IMR-90 (cell line): ENCODE measurements at regions not wholly inside any gene's neighbourhood (a gene's known extent, or its start where the extent isn't known, plus 50 kb on each side); places are given as distances from the start of the nearest gene placed in this dataset.

ENCODE experiments used
- ATAC-seq: fragments of 200-7000 bp; cut with Tn5 transposase; 2 replicates; pipeline ENCODE4 v1.9.1; 2020; ENCODE audit warnings: low read depth, mild to moderate bottlenecking, moderate library complexity
- BruUV-seq: library from RNA; stranded (reverse); fragments of 400-500 nt; replicated peaks from 2 replicates; lab custom pipeline; 2021; lab: Mats Ljungman, UMichigan
- CTCF ChIA-PET: fragments of 300-600 bp; formaldehyde crosslinking; extraction: SDS; loops from one replicate; lab custom pipeline; 2021; ENCODE audit warnings: antibody characterized with exemption; lab: Yijun Ruan, JAX
- POLR2A ChIA-PET: fragments of 300-600 bp; sonication (Branson Sonifier 250); formaldehyde crosslinking; loops from one replicate; lab custom pipeline; 2022; ENCODE audit warnings: antibody characterized with exemption; ENCODE audit not compliant: unreplicated experiment; lab: Charles Lee
- DNase-seq: peaks from one replicate; pipeline ENCODE4 v3.0.0; 2013
- H2AFZ ChIP-seq: replicated peaks from 2 replicates; pipeline ENCODE3; 2013; ENCODE audit warnings: low read length, mild to moderate bottlenecking; ENCODE audit not compliant: poor library complexity
- H2AK5ac ChIP-seq: 2 replicates; pipeline ENCODE4 v1.6.1; 2013; ENCODE audit warnings: low read depth, low read length, inconsistent platforms
- H2AK9ac ChIP-seq: replicated peaks from 2 replicates; pipeline ENCODE3; 2013; ENCODE audit warnings: mild to moderate bottlenecking, low read depth, low read length, moderate library complexity; ENCODE audit not compliant: poor library complexity
- H2BK120ac ChIP-seq: 2 replicates; pipeline ENCODE4 v1.6.1; 2013; ENCODE audit warnings: low read depth, low read length, inconsistent platforms
- H2BK15ac ChIP-seq: 3 replicates; pipeline ENCODE4 v1.6.1; 2013; ENCODE audit warnings: low read depth, low read length, inconsistent platforms
- H2BK20ac ChIP-seq: 2 replicates; pipeline ENCODE4 v1.6.1; 2013; ENCODE audit warnings: low read depth, mild to moderate bottlenecking, inconsistent platforms, low read length, moderate library complexity
- H2BK5ac ChIP-seq: 2 replicates; pipeline ENCODE4 v1.6.1; 2013; ENCODE audit warnings: mild to moderate bottlenecking, low read depth, low read length, inconsistent platforms; ENCODE audit not compliant: poor library complexity, severe bottlenecking
- H3K14ac ChIP-seq: replicated peaks from 2 replicates; pipeline ENCODE4 v1.6.1; 2013; ENCODE audit warnings: low read depth, low read length, inconsistent platforms
- H3K18ac ChIP-seq: 2 replicates; pipeline ENCODE4 v1.6.1; 2013; ENCODE audit warnings: low read depth, low read length, control low read depth
- H3K23ac ChIP-seq: 2 replicates; pipeline ENCODE4 v1.6.1; 2013; ENCODE audit warnings: low read depth, low read length, inconsistent platforms
- H3K27ac ChIP-seq: 2 replicates; pipeline ENCODE4 v1.5.1; 2013; ENCODE audit warnings: mild to moderate bottlenecking, control low read depth, low read length; ENCODE audit not compliant: insufficient read depth
- H3K27me3 ChIP-seq: 2 replicates; pipeline ENCODE4 v1.6.1; 2013; ENCODE audit warnings: low read length; ENCODE audit not compliant: control insufficient read depth, insufficient read depth
- H3K36me3 ChIP-seq: 2 replicates; pipeline ENCODE4 v1.6.1; 2013; ENCODE audit warnings: low read length, mixed read lengths; ENCODE audit not compliant: control insufficient read depth, insufficient read depth
- H3K4ac ChIP-seq: 2 replicates; pipeline ENCODE4 v1.6.1; 2013; ENCODE audit warnings: low read depth, low read length, inconsistent platforms
- H3K4me1 ChIP-seq: 2 replicates; pipeline ENCODE4 v1.6.1; 2013; ENCODE audit warnings: low read length, mixed read lengths; ENCODE audit not compliant: control insufficient read depth, insufficient read depth
- H3K4me2 ChIP-seq: 2 replicates; pipeline ENCODE4 v1.6.1; 2013; ENCODE audit warnings: low read depth, mild to moderate bottlenecking, control low read depth, low read length, moderate library complexity
- H3K4me3 ChIP-seq: 2 replicates; pipeline ENCODE4 v1.5.1; 2013; ENCODE audit warnings: low read depth, mild to moderate bottlenecking, control low read depth, low read length, moderate library complexity; ENCODE audit not compliant: insufficient read depth
- H3K56ac ChIP-seq: 2 replicates; pipeline ENCODE4 v1.6.1; 2013; ENCODE audit warnings: low read length, inconsistent platforms; ENCODE audit not compliant: insufficient read depth; ENCODE audit errors: extremely low read depth
- H3K79me1 ChIP-seq, 2 experiments: 2 replicates each; pipeline ENCODE4 v1.6.1; 2013; ENCODE audit warnings: low read length in 2 of 2, inconsistent platforms in 1 of 2, low read depth in 1 of 2
- H3K9ac ChIP-seq: 2 replicates; pipeline ENCODE4 v1.6.1; 2013; ENCODE audit warnings: low read depth, low read length, control low read depth
- H3K9me1 ChIP-seq: 2 replicates; pipeline ENCODE4 v1.6.1; 2013; ENCODE audit warnings: low read length, inconsistent platforms; ENCODE audit not compliant: insufficient read depth
- H3K9me3 ChIP-seq: 2 replicates; pipeline ENCODE4 v1.6.1; 2013; ENCODE audit warnings: low read length; ENCODE audit not compliant: control insufficient read depth, insufficient read depth
- H4K20me1 ChIP-seq: 2 replicates; pipeline ENCODE4 v1.6.1; 2013; ENCODE audit warnings: low read length, inconsistent platforms; ENCODE audit not compliant: insufficient read depth
- H4K5ac ChIP-seq: 2 replicates; pipeline ENCODE4 v1.6.1; 2013; ENCODE audit warnings: mild to moderate bottlenecking, low read depth, low read length, control low read depth
- H4K8ac ChIP-seq, 2 experiments: 2 replicates each; pipeline ENCODE4 v1.6.1; 2013; ENCODE audit warnings: low read depth in 2 of 2, low read length in 2 of 2, control low read depth in 1 of 2, inconsistent platforms in 1 of 2
- H4K91ac ChIP-seq: 2 replicates; pipeline ENCODE4 v1.6.1; 2013; ENCODE audit warnings: low read depth, low read length, inconsistent platforms; ENCODE audit not compliant: insufficient read depth
- CHD1 ChIP-seq: IDR thresholded peaks from 2 replicates; pipeline ENCODE4 v1.6.1; 2012; ENCODE audit warnings: low read depth, low read length, improper control_type of control experiment
- FOS ChIP-seq: fragments of 150-350 bp; IDR thresholded peaks from 2 replicates; pipeline ENCODE4 v1.6.1; 2016; ENCODE audit warnings: low read depth, low read length
- RAD21 ChIP-seq: IDR thresholded peaks from 2 replicates; pipeline ENCODE4 v1.6.1; 2012; ENCODE audit warnings: low read length, improper control_type of control experiment
- RFX5 ChIP-seq: IDR thresholded peaks from 2 replicates; pipeline ENCODE4 v1.8.0; 2012; ENCODE audit warnings: low read depth, mild to moderate bottlenecking, low read length, moderate library complexity
- WGBS, 2 experiments: methylation state at CpG; one replicate each; pipeline versions ENCODE4 v1.1.5 to v1.1.7; 2013; ENCODE audit warnings: missing lambda C conversion rate in 2 of 2; ENCODE audit not compliant: insufficient read length in 1 of 2; ENCODE audit errors: extremely low coverage in 2 of 2; 5-methylcytosine and 5-hydroxymethylcytosine counted together
- dilution Hi-C: fragments of 300-500 bp; cut with HindIII; formaldehyde crosslinking; loops from one replicate; pipeline ENCODE4 v1.14.3; 2018; ENCODE audit warnings: low sequenced_read_pairs; ENCODE audit not compliant: unreplicated experiment
- in situ Hi-C: fragments of 300-500 bp; cut with MboI; formaldehyde crosslinking; loops from 3 replicates; pipeline ENCODE4 v1.14.3; 2019; ENCODE audit warnings: low sequenced_read_pairs, inconsistent platforms, mixed read lengths
- intact Hi-C: fragments of 100-400 bp; cut with micrococcal nuclease; formaldehyde crosslinking; loops from 2 replicates; pipeline ENCODE4 v1.10.0; 2022

GRCh38 chr15:95120595-95120994 lies 889.2 kb downstream of the MCTP2 start:
- Histone ChIP-seq H3K4ac (no peak overlapping the region), H3K56ac (no peak overlapping the region), H3K9me3 (no peaks in the 10 kb centered on the region), H3K27me3 (no peaks in the 10 kb centered on the region), H2AK5ac (no peak overlapping the region), H3K4me1 (no peaks in the 10 kb centered on the region), H3K18ac (no peak overlapping the region), H2BK120ac (no peak overlapping the region), H4K91ac (no peak overlapping the region), H3K36me3 (no peaks in the 10 kb centered on the region), H3K9ac (no peak overlapping the region), H3K4me3 (no peak overlapping the region), H3K23ac (no peak overlapping the region), H3K14ac (no peak overlapping the region), H4K5ac (no peak overlapping the region), H2AK9ac (no peak overlapping the region), H2AFZ (no peak overlapping the region), H2BK15ac (no peak overlapping the region), H3K4me2 (no peak overlapping the region), H3K9me1 (no peaks in the 10 kb centered on the region), H4K8ac (no peak overlapping the region), H2BK5ac (no peak overlapping the region), H3K27ac (no peak overlapping the region), H4K20me1 (no peaks in the 10 kb centered on the region), H2BK20ac (no peak overlapping the region), H3K79me1 (no peaks in the 10 kb centered on the region)
- dilution Hi-C loops = no loop called here
- BruUV-seq = no TSS peak
- DNase-seq (no peak), ATAC-seq (no peak)
- 63% methylated on average over 2 of the region's 3 CpGs; no CpG with 5 or more reads in 1 of the 2 experiments for WGBS, 2 experiments
- ChIA-PET CTCF (interaction anchor here (1.0 kb wide), 1 partner anchor 20 kb away, joined by 3 read pairs; no protein-coding TSS in a partner anchor), POLR2A (no interaction called here)
- in situ Hi-C loops = no loop called here
- intact Hi-C loops = no loop called here
- TF ChIP-seq FOS (no peak), RFX5 (no peak), CHD1 (no peak), RAD21 (no peak)
